SH-SY5Y (cell line): ENCODE measurements at regions not wholly inside any gene's neighbourhood (a gene's known extent, or its start where the extent isn't known, plus 50 kb on each side); places are given as distances from the start of the nearest gene placed in this dataset.

ENCODE experiments used
- GATA2 ChIP-seq: IDR thresholded peaks from 2 replicates; pipeline ENCODE4 v1.6.1; 2011; ENCODE audit warnings: mild to moderate bottlenecking, low read depth, low read length
- GATA3 ChIP-seq: IDR thresholded peaks from 2 replicates; pipeline ENCODE4 v1.6.1; 2011; ENCODE audit warnings: low read depth, mild to moderate bottlenecking, low read length, moderate library complexity

GRCh38 chr3:162978136-162978535, 1481.5 kb downstream of the OTOL1 start:
- TF ChIP-seq GATA2 (no peak), GATA3 (no peak)

- no peak for TF ChIP-seq GATA2
- TF ChIP-seq GATA3: no peak
These were observed 1488.1 kb downstream of the OTOL1 start for GRCh38 chr3:162984746-162985145.

GRCh38 chr3:162992741-162993140, 1496.1 kb downstream of the OTOL1 start:
- TF ChIP-seq GATA3: no peak
- TF ChIP-seq GATA2: no peak

GRCh38 chr3:162994165-162994564, 1497.6 kb downstream of the OTOL1 start:
- no peak for TF ChIP-seq GATA3

GRCh38 chr3:162996368-162996767, 1499.8 kb downstream of the OTOL1 start:
- TF ChIP-seq GATA2 (no peak), GATA3 (no peak)

DNA sequence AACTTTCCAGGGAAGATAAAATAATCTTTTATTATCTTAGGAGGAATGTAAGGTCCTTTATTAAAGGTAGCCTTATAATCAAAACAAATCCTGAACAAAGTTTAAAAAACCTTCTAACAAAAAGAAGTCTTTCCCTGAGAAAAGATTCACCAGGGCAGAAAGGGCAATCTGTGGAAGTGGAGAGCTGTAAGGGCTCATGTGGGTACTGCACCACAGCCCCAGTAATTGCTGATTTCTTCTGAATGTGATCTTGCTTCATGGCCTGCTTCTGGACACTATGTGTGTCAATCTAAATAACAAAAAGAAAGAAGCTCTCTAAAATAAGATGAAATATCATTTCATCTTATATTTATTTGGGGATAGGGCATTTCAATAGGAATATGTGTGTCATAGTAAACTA, 1501.6 kb downstream of the OTOL1 start:
- TF ChIP-seq GATA3: no peak
- TF ChIP-seq GATA2: no peak

- TF ChIP-seq GATA2 (no peak), GATA3 (no peak)
These were observed 1515.0 kb downstream of the OTOL1 start for GRCh38 chr3:163011596-163011995.

DNA sequence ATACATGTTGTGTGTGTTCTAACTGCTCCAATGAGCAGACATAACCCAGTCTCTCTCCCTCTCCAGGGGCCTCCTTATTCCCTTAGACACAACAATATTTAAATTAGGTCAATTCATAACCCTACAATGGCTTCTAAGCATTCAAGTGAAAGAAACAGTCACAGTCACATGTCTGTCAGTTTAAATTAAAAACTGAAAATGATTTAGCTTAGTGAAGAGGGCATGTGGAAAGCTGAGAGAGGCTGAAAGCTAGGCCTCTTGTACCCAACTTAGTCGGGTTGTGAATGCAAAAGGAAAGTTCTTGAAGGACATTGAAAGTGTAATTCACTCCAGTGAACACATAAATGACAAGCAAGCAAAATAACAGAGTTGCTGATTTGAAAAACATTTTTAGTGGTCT, 1519.6 kb downstream of the OTOL1 start:
- TF ChIP-seq GATA3 (no peak), GATA2 (no peak)

GRCh38 chr3:163018067-163018466, 1521.5 kb downstream of the OTOL1 start:
- TF ChIP-seq GATA2 (no peak), GATA3 (no peak)

GRCh38 chr3:163018664-163019063, 1522.1 kb downstream of the OTOL1 start:
- TF ChIP-seq GATA3 (no peak), GATA2 (no peak)

- TF ChIP-seq GATA3 (no peak), GATA2 (no peak)
These were observed 1522.7 kb downstream of the OTOL1 start for GRCh38 chr3:163019260-163019659.

DNA sequence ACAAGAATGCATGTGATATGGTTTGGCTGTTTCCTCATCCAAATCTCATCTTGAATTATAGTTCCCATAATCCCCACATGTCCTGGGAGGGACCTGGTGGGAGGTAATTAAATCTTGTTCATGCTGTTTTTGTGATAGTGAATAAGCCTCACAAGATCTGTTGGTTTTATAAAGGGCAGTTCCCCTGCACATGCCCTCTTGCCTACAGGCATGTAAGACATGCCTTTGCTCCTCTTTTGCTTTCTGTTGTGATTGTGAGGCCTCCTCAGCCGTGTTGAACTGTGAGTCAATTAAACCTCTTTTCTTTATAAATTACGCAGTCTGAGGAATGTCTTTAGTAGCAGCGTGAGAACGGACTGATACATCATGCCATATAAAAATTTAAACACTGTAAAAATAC, 1537.0 kb downstream of the OTOL1 start:
- TF ChIP-seq GATA2 (no peak), GATA3 (no peak)

GRCh38 chr3:163039636-163040035, 1543.0 kb downstream of the OTOL1 start:
- TF ChIP-seq GATA2 (no peak), GATA3 (no peak)

DNA sequence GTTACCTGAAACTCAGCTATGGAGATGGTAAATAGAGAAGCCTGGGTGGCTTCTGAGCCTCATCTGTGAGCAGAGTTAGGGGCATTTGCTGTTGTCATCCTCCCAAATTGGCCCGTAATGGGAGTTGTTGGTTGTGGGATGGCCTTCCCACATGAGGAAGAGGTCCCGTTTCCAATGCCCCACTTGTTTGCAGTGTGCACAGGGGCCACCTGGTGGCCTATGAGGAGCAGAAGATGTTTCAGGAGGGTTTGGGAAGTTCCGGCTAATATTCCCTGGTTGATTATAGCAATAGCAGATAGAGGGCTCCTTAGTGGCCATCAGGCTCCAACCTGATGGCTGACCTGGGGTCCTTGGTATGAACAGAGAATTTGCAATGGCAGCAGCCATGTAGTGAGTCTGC, 1546.5 kb downstream of the OTOL1 start:
- no peak for TF ChIP-seq GATA3
- no peak for TF ChIP-seq GATA2

DNA sequence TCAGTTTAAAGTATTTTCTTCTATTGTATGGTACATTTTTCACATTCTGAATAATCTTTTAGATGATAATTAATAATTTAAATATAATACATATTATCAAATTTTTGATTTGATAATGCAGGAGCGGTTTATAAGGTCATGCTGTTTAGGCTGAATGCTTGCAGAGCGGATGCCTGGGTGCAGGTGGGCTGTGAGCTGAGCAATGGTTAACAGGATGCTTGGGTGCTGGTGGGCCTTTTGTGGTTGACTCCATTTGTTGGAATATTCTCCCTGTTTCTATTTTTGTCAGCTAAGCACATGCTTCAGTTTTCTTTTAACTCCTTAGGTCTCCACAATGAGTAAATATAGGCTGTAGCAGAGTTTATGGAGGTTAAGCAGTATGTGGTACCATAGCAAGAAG, 1549.3 kb downstream of the OTOL1 start:
- TF ChIP-seq GATA3 (no peak), GATA2 (no peak)

DNA sequence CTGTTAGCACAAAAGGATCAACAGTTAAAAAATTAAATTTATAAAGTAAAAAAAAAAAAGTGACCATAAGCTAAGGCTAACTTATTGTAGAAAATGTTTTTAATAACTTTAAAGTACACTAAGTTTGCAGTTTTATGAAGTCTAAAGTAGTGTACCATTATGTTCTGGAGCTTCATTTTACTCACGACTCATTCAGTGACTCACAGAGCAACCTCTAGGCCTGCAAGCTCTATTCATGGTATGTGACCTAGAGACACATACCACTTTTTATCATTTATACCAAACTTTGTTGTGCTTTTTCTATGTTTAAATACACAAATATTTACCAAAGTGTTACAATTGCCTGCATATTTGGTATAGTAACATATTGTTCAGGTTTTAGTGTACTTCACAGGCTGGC, 1552.3 kb downstream of the OTOL1 start:
- TF ChIP-seq GATA2: no peak
- TF ChIP-seq GATA3: no peak

DNA sequence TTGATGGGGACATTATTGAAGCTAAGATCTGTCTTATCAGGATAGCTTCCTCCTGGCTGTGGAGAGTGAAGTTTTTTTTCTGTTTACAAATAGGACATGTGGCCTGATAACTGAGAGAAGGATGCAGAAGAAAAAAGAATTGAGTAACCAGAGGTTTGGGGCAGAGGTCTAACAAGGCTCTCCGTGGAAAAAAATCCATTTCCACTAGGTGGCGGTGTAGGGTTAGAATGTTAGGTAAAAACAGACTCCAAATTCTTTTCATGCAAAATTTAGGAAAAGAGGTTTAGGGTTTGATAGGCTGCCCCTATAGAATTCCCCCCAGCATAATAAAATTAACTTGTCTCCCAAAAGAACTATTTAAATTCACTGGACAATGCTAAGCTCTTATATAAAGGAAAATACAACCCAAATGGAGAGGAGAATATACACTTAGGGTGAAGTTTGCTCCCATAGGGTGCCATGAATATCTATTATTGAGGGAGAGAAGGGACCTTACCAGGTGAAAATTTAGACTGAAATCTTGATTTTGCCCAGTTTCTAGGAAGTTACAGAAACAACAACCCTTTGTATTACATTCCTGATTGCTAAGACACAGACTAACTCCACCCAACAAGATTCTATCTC, 1560.4 kb downstream of the OTOL1 start:
- TF ChIP-seq GATA2 (no peak), GATA3 (no peak)

DNA sequence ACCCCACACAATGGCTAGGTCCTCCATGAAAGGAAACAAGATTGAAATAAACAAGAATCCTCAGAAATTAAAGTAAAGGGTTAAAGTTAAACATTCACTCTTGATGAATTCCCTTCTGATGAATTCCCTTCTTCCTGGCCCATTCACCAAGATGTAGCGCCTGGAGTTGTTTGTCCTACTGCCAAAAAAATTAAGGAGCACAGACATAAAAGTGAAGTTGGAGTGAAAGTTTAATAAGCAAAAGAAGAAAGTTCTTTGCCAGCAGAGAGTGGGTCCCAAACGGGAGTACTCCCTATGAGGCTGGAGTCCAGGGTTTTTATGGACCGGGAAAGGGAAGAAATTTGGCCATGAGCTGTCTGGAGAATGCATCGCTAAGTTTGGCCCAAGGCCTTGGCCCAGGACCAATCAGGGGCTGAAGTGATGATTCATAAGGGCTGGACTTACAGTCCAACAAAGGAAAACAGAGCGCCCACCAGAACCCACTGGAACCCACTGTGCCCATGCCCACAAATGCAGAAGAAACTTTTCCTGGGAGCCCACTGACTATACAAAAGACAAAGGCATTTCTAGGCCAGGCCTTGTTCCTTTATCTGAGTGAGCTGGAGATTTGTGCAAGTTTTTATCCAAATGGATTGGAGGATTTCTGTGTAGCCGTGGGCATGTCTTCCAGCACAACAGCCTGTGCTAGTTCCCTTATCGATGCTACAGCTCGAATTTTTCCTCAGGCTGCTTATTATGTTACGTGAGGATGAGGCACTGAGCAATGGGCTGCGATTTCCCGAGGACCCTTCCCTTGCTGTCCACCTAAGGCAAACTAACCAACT, 1561.6 kb downstream of the OTOL1 start:
- TF ChIP-seq GATA3 (no peak), GATA2 (no peak)
